Fibroblast of skin of scalp (primary cell): ENCODE measurements at regions not wholly inside any gene's neighbourhood (a gene's known extent, or its start where the extent isn't known, plus 50 kb on each side); places are given as distances from the start of the nearest gene placed in this dataset.
"Not testable (repeated sequence)": the region's sequence is repeated elsewhere in the genome, so short reads cannot be mapped to it uniquely, and the experiment has no call there.

Experiments used
- DNase-seq: peaks from one replicate; pipeline ENCODE4 v3.0.0-alpha.2; 2013

- DNase-seq: no peak
Observed at GRCh38 chr9:7622481-7622880, 177.1 kb downstream of the DMAC1 start.

- DNase-seq: no peak
Observed at GRCh38 chr9:7615344-7615743, 184.2 kb downstream of the DMAC1 start.

- DNase-seq: no peak
Observed at GRCh38 chr9:7613931-7614330, 185.6 kb downstream of the DMAC1 start.

GRCh38 chr9:7608261-7608660 lies 191.3 kb downstream of the DMAC1 start:
- peak; percentile 22 for DNase-seq

- DNase-seq: peak; percentile 29
Observed at GRCh38 chr9:7607421-7607820, 192.2 kb downstream of the DMAC1 start.

GRCh38 chr9:7606591-7606990 lies 193.0 kb downstream of the DMAC1 start:
- DNase-seq: peak; percentile 35

- DNase-seq: no peak
Observed at GRCh38 chr9:7601739-7602138, 197.8 kb downstream of the DMAC1 start.

GRCh38 chr9:7597716-7598115 lies 201.9 kb downstream of the DMAC1 start:
- no peak for DNase-seq

- no peak for DNase-seq
Observed at GRCh38 chr9:7592321-7593316, 207.0 kb downstream of the DMAC1 start.

GRCh38 chr9:7591501-7591900 lies 208.1 kb downstream of the DMAC1 start:
- DNase-seq: no peak

- DNase-seq: no peak
Observed at GRCh38 chr9:7580568-7580967, 219.0 kb downstream of the DMAC1 start.

- no peak for DNase-seq
Observed at GRCh38 chr9:7579351-7579750, 220.2 kb downstream of the DMAC1 start.

GRCh38 chr9:7578951-7579350 lies 220.6 kb downstream of the DMAC1 start:
- no peak for DNase-seq

GRCh38 chr9:7570107-7570720 lies 229.4 kb downstream of the DMAC1 start:
- DNase-seq: peak; percentile 57

- no peak for DNase-seq
Observed at GRCh38 chr9:7567687-7568086, 231.9 kb downstream of the DMAC1 start.

GRCh38 chr9:7561527-7562080 lies 238.0 kb downstream of the DMAC1 start:
- no peak for DNase-seq

- no peak for DNase-seq
Observed at GRCh38 chr9:7560669-7561305, 238.8 kb downstream of the DMAC1 start.

GRCh38 chr9:7554699-7555098 lies 244.9 kb downstream of the DMAC1 start:
- no peak for DNase-seq

- not testable (repeated sequence) for DNase-seq
Observed at GRCh38 chr9:7552706-7553105, 246.9 kb downstream of the DMAC1 start.

GRCh38 chr9:7549249-7549648 lies 250.3 kb downstream of the DMAC1 start:
- DNase-seq: peak; percentile 4

GRCh38 chr9:7546261-7546660 lies 253.3 kb downstream of the DMAC1 start:
- no peak for DNase-seq

GRCh38 chr9:7545371-7546165 lies 254.0 kb downstream of the DMAC1 start:
- no peak for DNase-seq
